Ishikawa (cell line): ENCODE measurements at regions not wholly inside any gene's neighbourhood (a gene's known extent, or its start where the extent isn't known, plus 50 kb on each side); places are given as distances from the start of the nearest gene placed in this dataset.

ENCODE experiments used
- CEBPB ChIP-seq: IDR thresholded peaks from 2 replicates; pipeline ENCODE4 v1.6.1; 2012
- EP300 ChIP-seq: IDR thresholded peaks from 2 replicates; pipeline ENCODE4 v1.6.1; 2012; ENCODE audit warnings: borderline replicate concordance
- RAD21 ChIP-seq: IDR thresholded peaks from 2 replicates; pipeline ENCODE4 v1.6.1; 2012; ENCODE audit warnings: low read depth
- REST ChIP-seq: IDR thresholded peaks from 2 replicates; pipeline ENCODE4 v1.6.1; 2012; ENCODE audit warnings: low read depth, mild to moderate bottlenecking
- TAF1 ChIP-seq: IDR thresholded peaks from 2 replicates; pipeline ENCODE4 v1.6.1; 2012; ENCODE audit warnings: low read depth, mild to moderate bottlenecking
- TEAD4 ChIP-seq: IDR thresholded peaks from 2 replicates; pipeline ENCODE4 v1.6.1; 2012
- YY1 ChIP-seq: IDR thresholded peaks from 2 replicates; pipeline ENCODE4 v1.6.1; 2012; ENCODE audit warnings: low read depth
- TF ChIP-seq, protein P1 (sequence below): IDR thresholded peaks from 2 replicates; pipeline ENCODE4 v1.6.1; 2012

DNA sequence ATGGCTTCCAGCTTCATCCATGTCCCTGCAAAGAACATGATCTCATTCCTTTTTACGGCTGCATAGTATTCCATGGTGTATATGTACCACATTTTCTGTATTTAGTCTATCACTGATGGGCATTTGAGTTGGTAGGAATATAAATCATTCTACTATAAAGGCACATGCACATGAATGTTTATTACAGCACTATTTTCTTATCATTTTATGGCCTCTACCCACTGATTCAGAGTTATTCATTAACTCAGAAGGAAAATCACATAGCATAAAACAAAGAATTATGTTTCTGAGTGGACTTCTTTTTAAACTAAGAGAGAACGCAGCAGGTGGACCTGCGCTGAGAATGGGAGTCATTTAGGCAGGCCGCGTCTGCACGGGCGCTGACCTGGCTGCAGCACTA, 619.6 kb downstream of the FBXO15 start:
- TF ChIP-seq TEAD4 (no peak), REST (no peak), CEBPB (no peak), RAD21 (no peak), YY1 (no peak), EP300 (no peak), TAF1 (no peak)
- TF ChIP-seq, protein P1, sequence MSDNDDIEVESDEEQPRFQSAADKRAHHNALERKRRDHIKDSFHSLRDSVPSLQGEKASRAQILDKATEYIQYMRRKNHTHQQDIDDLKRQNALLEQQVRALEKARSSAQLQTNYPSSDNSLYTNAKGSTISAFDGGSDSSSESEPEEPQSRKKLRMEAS: no peak
